Occipital lobe (tissue), 1 donor: ENCODE measurements at regions not wholly inside any gene's neighbourhood (a gene's known extent, or its start where the extent isn't known, plus 50 kb on each side); places are given as distances from the start of the nearest gene placed in this dataset.

Experiments used
- DNase-seq: peaks from one replicate; lab custom pipeline; 2025; lab: John Stamatoyannopoulos, UW

DNA sequence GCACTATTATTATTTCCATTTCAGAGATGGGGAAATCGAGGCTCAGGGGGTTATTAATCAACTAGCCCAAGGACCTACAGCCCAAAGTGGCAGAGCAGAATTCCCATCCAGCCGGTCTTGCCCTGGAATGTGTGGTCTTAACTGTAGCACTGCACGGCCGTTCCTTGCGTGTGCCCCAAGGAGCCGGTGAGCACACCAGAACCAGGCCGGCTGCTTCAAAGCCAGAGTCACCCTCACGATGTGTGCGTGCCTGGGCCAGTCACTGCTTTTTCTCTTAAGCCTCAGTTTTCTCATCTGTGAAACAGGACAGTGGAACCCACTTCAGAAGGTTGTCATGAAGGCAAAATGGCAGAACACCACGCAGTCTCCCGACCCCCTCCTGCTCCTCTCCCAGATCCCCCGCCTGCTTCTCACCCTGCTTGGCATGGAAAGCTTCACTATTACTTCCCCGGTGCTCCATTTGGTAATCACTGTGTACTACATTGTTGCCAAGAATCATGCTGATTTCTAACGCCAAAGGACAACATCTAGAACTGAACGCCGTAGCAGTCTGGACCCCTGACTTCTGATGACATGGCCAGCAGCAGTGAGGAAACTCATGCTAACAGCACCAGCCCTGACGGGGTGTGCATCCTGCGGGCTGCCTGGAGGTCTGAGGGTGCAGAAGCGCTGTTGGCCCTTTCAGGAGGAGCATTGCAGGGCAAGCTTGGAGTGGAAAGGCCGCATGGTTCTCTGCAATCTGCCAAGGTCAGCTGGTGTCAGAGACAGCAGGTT, 106.8 kb upstream of the B3GAT1 start:
- no peak for DNase-seq

DNA sequence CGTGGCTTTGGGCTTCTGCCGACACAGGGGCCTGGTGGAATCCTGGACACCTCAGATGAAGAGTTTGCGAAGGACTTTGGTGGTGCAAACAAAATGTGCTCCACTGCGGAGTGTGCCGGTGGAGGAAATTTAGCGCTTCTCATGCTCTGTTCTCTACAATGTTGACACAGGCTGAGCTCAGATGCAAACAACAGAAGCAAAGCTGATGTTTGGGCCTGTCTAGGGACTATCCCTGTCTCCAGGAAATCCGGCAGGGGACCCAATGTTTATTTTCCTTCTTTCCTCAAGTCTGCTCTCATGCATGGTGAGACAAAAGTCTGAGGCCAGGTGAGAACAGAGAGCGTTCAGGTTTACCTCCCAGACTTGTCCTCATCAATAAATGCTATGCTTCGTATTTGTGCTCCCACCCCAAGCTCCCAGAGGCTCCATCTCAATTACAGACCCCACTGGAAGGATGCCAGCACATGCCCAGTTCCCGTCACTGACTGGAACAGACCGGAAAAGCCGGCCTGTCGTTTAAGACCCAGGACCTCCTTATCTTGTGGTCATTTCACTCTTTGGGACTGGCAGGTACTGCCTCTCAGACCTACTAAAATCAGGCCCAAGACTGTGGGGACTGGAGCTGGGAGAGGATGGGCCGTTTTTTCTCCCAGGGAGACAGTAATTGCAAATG, 105.7 kb upstream of the B3GAT1 start:
- no peak for DNase-seq

DNA sequence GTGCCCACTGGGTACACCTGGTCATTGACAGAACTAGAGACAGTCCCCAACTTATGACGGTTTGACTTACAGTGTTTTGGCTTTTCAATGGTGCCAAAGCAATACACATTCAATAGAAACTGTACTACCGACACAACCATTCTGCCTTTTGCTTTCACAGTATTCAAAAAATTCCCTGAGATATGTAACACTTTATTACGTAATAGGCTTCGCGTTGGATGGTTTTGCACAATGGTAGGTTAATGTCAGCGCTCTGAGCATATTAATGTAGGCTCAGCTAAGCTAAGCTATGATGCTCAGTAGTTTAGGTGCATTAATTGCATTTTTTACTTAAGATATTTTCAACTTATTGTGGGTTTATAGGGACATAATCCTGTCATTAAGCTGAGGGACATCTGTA, 105.1 kb upstream of the B3GAT1 start:
- DNase-seq = no peak

DNA sequence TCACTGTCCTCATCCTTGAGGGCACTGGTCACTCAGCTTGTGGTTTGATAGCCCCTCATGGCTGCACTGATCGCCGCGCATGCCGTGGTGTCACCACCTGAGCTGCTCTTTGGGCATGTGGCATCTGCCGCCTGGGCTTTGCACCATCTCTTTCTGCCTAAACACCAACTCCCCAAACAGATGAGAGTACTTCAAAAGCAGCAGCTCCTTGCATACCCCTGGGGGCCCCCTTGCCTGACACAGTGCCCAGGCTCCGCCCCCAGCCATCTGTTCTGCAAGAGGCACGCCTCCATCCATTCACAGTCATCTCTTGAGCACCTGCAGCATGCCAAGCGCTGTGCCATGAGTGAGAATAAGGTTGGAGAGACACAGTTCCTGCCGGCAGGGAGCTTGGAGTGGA, 104.5 kb upstream of the B3GAT1 start:
- DNase-seq = no peak

DNA sequence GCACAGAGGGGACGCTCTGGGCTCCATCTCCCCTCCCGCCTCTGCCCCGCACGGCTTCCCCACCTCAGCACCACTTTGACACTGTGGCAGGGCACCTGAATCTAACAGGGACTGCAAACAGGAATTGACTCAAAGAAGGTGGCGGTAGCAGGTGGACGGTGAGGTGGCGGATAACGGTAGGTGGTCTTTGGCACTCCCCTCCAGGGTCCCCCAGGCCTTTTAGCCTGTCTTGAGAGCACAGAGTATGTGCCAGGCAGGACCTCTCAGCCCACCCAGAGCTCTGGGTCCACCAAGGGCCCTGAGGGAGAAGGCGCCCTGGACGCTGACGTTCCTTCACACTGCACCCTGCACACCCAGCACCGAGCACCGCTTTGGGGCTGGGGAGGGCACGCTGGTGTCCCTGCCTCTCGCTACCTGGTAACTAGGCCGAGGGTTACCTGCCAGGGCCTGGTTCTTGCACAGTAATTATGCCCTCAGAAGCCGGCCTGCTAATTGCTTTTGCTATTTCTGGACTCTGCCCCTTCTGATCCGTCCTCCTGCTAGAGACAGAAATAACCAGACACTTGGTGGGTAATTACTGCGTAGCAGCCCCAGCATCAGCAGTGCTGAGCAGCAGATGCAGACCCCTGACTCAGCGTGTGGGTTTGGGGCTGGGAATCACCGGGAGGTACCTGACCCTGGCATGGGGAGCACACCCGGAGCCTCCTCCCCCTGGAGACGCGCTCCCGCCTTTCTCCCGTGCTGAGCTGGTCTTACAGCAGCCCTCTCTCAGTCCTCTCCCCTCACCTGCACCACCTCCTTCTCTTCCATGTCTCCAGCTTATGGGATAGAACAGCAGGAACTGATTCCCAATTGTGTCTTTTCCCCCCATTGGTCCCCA, 103.3 kb upstream of the B3GAT1 start:
- no peak for DNase-seq

DNA sequence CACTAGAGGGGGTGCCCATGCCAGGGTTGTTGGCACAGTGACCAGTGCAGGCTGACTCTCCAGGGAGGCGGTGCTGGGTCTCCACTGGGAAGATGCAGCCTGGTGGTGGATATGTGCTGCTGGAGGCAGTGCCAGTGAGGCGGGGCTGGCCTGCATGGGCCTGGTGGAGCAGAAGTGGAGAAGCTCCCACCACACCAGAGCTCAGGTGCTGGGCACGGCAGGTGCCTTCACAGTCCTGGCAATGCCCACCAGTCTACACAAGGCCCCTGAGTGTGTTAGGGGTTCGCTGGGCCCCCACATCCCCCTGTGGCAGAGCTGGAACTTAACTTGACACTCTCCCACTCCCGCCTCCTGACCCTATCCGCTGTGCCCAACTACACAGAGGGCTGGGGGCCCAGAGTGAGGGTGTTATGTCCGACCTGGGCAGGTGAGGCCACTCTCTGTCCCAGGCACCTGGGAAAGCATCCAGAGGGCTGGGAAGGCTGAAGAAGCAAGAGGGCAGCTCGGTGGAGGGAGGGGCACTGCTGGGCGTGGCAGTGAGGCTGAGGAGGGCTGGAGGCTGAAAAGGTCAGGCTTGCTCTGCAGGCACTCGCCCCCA, 102.4 kb upstream of the B3GAT1 start:
- no peak for DNase-seq

DNA sequence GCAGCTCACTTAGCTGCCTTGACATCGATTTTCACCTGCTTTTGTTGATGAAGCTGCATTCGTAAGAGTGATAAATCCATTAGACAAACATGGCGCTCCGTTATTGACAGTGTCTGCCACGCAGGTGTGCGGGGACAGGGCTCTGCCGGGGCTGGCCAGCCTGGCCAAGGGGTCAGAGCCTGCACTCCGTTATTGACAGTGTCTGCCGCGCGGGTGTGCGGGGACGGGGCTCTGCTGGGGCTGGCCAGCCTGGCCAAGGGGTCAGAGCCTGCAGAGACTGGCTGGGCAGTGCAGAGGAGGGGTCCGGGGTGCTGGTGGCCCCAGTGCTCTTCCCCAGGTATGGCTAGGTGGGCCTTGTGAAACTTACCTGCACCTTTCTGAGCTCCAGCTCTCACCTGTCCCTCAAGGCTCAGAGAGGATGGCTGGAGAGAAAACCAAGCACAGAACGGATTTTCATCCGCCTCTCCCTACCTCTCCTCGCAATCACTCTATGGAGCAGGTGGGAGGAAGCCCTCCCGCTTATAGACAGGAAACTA, 101.6 kb upstream of the B3GAT1 start:
- no peak for DNase-seq

DNA sequence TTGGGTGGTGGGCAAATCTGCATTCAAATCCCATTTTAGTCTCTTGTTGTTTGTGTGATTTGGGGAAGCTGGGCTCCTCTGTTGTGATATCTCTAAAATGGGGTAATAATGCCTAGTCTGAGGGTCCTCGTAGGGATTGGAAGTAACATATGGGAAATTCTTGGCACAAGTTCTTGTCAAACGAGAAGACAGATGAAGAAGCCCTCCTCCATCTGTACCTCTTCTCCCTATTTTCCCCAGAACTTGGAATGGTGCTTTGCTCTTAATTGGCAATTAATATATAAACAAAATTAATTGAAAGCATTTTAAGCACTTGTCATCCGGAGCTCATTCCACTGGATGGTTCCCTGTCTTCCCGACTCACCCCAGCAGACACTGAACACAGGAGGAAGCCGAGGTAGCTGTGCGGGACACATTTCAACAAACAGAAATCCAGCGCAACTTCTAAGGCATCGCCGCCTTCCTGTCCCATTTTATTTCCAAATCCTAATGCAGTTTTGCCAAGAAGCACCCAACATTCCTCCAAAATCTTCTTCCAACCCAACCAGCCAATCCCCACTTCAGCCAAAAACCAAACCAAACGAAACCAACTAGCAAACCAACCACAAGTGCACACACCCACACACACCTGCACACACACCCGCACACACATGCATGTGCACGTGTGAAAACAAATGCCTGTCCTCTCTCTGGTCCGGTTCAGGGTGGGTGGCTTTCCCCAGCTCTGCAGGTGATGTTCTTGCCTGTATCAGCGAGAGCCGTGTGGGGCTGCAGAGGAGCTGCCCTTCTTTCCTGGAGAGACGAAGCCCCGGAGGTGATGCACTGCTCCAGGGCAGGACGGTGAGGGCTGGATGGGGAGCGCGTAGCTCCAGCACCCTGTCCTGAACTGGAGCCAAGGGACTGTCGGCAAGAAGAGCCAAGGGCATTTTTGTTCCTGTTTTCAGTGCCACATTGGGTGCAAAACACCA, 100.8 kb upstream of the B3GAT1 start:
- DNase-seq = no peak

DNA sequence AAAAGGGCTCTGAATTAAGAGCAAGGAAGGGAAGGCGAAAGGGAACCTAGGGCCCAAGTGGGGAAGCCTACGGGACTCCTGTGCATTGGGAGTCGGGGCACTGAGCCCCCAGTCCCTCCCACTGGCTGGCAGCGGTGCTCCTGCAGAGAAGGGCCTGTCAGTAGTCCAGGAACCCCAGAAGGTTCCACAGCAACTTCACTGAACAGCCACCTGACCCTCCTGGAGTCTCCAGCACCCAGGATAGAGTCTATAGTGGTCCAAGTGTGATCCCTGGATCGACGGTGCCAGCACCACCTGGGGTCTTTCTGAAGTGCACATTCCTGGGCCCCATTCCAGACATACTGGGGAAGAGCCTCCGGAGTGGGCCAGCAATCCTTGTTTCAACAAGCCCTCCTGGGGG, 100.0 kb upstream of the B3GAT1 start:
- DNase-seq = no peak

DNA sequence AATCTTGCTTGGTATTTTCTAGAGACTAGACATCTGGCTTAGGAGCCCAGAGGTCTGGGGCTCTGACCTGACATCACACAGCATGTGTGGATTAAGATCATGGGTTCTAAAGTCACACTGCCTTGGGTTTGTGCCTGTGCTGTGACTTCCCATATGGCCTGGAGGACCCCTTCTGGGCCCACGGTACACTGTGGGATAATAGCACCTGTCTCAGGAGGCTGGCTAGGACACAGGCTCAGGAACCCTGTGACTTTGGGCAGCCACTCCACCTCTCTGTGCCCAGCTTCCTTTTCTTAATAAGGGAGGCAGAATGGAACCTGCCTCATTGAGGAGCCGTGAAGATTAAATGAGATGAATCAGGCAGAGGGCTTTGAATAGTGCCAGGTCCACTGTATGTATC, 99.2 kb upstream of the B3GAT1 start:
- no peak for DNase-seq

DNA sequence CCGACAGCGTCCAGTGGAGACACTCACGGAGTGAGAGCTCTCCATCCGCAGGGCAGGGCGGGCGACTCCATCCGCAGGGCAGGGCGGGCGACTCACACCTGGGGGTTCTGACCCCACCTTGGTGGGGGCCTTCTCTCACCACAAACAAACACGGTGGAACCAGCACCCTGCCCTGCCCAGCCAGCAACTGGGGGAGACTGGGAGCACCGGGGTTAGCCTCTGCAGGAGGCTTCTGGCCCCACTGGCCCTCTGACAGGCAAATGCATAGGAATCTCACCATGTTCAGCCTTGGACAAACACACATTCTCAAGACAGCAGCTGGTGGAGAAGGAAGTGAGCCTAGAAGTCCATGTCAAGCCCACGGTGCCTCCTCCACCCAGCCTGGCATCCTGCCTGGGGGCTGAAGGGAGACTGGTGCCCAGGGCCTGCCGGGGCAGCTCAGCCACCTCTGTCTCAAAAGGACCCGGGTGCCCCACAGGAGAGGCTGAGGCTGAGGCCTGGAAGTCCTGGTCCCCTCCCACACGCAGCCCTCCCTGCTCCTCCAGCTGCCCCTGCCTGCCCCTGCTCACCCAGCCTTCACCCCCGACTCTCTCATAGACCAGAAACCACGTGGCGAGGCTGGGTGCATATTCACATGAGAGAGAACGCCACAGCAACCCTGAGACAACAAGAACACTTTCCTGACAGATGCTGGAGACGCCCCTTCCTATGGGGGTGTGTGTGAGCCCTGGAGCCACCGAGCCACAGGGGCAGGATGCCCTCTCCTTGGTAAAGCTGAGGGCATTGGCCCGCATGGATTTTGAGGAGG, 98.4 kb upstream of the B3GAT1 start:
- no peak for DNase-seq

DNA sequence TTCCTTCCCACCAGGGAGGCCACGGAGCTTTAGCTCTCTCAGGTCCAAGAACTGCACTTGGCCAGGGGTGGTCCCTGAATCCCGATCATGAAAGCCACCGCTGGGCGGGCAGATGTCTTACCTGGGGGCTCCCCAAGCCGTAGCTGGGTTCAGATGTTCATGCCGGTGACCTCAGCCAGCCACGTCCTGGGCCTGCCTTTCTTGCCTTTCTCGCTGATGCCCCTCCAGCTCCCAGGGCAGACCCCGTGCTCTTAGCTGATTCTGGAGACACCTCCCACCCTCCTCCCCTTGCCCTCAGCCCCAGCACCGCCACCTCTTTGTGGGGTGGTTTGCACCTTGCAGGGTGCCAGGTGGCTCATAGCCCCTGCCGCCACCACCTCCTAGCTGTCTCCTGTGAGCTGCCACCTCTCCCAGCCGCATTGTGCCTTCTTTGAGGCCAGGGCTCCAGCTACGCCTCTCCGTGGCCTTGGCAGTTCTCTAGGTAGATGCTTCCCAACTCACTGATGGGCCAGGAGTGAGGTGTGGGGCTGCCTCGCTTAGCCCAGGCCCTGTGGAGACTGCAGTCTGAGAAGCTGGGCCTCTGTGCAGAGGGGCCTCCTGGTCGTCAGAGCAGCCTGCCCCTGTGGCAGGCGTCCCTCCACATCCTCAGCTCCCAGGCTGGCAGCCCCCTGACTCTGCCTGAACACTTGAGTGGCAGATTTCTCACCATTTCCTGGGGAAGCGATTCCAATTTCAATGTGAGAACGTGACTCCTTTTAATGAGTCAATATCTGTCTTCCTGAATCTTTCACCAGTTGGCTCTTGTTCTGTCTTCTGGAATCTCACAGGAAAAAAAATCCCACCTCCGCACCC, 97.6 kb upstream of the B3GAT1 start:
- no peak for DNase-seq

DNA sequence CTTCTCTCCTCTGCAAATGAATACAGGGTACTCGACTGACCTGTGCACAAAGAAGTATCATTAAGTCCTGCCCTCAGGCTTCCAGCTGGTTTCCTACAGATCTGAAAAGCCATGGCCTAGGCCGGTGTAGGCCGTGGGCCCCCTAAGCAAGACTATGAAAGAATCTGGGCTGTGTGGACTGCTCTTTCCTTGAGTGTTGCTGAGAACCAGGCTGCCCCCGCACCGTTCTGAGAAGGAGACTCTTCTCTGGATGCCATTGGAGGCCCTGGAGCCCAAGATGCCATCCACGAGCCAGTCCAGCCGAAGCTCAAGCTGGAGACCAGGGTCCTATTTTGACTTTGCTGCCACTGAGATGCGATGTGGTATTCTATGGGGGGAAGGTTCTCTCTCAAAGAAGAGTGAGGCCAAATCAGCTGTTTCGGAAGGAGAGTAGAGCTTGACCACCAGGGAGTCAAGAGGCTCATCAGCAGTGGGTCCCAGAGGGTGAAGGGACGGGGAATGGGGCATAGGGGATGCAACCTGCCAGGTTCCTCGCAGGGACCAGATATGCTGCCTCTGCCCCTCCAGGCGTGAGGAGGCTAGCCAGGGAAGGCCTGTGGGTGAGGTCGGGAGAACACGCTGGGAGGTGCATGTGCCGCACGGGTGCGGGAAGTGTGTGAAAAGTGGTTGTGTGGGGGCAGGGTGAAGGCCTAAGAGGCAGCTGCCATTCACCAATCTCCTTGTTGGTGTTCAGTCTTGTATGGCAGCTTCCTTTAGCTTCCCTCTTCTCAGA, 96.4 kb upstream of the B3GAT1 start:
- no peak for DNase-seq

DNA sequence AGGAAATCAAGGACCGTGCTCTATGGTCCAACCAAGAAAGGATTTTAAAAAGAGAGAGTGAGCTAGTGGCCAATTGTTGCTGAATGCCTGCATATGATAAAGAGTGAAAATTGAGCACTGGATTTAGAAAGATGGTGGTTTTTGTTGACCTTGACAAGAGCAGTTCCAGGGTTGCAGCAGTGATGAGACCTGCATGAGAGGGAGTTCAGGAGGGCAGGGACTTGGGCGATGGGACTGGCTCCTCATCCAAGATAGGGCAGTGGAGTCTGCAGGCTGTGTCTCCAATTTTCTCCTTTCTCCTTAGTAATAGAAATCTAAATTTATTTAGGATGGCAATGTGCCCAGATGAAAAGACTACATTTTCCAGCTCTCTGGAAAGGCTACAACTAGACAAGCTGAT, 94.0 kb upstream of the B3GAT1 start:
- DNase-seq = no peak

DNA sequence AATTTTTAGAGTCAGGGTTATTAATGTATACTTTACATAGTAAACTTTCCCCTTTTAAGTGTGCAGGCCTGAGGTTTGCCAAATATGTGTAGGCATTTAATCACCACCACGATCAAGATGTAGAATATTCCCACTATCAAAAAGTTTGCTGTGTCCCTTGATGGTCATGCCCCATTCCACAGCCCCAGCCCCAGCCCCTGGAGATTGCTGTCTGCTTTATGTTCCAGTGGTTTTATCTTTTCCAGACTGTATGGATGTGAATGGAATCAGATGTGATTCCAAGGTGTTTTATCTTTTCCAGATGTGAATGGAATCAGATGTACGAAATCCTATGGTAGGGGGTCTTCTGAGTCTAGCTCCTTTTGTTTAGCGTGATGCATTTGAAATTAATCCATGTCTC, 93.1 kb upstream of the B3GAT1 start:
- no peak for DNase-seq

DNA sequence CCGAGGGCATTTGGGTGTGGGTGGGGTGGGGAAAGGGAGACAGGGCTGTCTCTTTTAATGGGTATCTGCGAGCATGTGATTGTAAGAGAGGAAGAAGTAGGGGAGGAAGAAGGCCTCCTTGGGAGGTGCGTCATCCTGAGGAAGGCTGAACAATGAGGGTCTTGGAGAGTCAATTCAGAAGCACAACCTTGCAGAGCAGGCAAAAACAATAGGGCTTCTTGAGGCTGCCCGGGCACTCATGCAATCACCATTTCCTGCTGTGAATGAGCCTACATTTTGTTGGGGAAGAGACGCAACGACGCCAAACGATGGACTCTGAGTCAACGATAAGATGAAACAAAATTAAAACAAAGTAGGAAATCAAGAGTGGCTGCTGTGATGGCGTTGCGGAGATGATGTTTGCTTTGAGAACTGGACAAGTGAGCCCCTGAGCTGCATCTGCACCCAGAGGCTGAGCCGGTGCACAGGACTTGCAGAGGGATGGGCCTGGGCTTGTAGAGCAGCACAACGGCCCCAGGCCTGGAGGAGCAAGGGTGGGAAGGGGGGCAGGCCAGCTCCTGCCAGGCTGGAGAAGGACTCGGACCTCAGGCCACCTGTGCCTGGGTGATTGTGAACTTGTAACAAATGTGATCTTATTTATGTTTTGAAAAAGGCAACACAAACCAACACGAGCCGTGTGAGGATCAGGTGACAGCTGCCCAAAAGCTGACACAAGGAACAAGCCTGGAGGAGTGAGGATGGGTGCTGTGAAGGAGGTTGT, 92.3 kb upstream of the B3GAT1 start:
- DNase-seq = no peak

DNA sequence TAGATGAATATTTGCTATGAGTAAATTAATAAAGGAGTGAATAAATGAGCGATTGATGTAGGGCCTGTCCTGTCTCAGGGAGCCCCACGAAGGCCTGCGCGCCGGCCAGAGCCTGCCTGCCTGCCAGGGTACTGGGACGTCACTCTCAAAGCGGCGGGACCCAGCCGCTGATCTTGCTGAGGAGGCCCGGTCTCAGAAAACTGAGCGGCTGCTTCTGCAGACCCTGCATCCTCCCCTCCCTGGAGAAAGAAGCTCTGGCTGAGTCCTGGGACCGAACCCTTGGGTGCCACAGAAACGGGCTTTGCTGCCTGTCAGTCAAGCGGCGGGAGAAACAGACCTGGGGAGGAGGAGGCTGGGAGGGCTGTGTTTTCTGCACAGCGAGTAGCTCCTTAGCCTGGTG, 91.6 kb upstream of the B3GAT1 start:
- no peak for DNase-seq
